C4-2B (cell line): ENCODE measurements at regions not wholly inside any gene's neighbourhood (a gene's known extent, or its start where the extent isn't known, plus 50 kb on each side); places are given as distances from the start of the nearest gene placed in this dataset.

Experiments
- H3K27ac ChIP-seq: fragments of 450-650 bp; 2 replicates; pipeline ENCODE4 v1.5.1; 2017
- ZFX ChIP-seq: fragments of 450-650 bp; IDR thresholded peaks from 2 replicates; pipeline ENCODE4 v1.6.1; 2017
- TF ChIP-seq, protein P1 (sequence below): fragments of 450-650 bp; conservative IDR thresholded peaks from 2 replicates; pipeline ENCODE4 v1.5.1; 2017; ENCODE audit warnings: mild to moderate bottlenecking

- TF ChIP-seq ZFX: no peak
- TF ChIP-seq, protein P1, sequence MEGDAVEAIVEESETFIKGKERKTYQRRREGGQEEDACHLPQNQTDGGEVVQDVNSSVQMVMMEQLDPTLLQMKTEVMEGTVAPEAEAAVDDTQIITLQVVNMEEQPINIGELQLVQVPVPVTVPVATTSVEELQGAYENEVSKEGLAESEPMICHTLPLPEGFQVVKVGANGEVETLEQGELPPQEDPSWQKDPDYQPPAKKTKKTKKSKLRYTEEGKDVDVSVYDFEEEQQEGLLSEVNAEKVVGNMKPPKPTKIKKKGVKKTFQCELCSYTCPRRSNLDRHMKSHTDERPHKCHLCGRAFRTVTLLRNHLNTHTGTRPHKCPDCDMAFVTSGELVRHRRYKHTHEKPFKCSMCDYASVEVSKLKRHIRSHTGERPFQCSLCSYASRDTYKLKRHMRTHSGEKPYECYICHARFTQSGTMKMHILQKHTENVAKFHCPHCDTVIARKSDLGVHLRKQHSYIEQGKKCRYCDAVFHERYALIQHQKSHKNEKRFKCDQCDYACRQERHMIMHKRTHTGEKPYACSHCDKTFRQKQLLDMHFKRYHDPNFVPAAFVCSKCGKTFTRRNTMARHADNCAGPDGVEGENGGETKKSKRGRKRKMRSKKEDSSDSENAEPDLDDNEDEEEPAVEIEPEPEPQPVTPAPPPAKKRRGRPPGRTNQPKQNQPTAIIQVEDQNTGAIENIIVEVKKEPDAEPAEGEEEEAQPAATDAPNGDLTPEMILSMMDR: no peak
Measured at GRCh38 chr1:55861676-55862340, 646.6 kb upstream of the USP24 start.

DNA sequence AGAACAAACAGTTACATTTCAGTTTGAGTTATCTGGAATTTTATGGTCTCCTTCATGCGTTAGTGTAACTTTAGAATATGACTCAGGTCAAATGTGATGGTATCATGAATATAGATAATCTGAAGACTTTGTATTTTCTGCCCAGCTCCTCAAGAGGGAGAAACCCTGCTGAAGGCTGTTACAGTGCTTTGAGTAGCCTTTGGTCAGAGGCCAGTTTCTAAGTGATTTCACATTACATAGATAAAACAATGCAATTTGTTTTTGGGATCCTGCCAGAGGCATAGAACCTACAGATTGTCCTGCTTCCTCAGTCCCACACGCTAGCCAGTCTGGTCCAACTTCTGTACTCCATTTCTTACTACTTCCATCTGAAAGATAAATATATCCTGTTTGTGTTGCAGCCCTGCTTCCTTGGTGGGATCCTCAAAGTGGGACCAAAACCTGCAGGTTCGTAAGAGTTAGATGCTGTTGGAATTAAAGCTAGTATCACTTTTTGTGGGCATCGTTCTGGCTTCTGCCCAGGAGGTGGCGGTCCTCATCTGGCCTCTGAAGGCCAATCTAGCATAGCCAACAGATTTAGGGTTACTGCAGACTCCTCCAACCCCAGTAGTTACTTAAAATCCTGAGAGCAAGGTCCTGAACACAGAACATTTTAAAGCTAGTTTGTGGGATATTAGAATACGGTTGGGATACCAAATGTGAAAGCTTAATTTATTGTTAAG, 645.8 kb upstream of the USP24 start:
- TF ChIP-seq, protein P1: no peak
- no peak for TF ChIP-seq ZFX
- H3K27ac ChIP-seq: no peak overlapping the region

More at GRCh38 chr1:55861676-55862340, 646.6 kb upstream of the USP24 start:
- no peak overlapping the region for H3K27ac ChIP-seq

- no peak overlapping the region for H3K27ac ChIP-seq
- TF ChIP-seq, protein P1: no peak
- TF ChIP-seq ZFX: no peak
Measured at GRCh38 chr1:55860326-55860725, 645.2 kb upstream of the USP24 start.

- no peak overlapping the region for H3K27ac ChIP-seq
- TF ChIP-seq, protein P1: no peak
- TF ChIP-seq ZFX: no peak
Measured at GRCh38 chr1:55854911-55855310, 639.7 kb upstream of the USP24 start.

DNA sequence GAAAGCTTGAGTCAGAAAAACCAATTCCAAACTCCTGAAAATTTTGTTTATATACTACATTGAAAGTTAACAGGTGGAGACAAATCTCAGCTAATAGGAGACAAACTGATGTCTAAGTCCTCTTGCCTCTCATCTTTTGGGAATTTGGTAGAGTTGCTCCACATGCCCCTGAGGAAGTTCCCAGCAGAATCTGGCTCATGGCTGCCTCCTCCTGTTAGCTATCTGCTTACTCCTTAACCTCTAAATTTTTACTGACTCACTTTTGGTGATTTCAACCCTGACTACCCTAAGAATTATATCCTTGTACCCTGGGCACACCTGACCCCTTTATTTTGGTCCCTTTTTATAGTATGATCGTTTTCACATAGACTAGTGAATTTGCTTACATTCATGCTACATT, 633.7 kb upstream of the USP24 start:
- TF ChIP-seq ZFX: no peak
- TF ChIP-seq, protein P1: peak; percentile 26
- H3K27ac ChIP-seq: no peak overlapping the region

GRCh38 chr1:55846051-55846450, 630.9 kb upstream of the USP24 start:
- no peak overlapping the region for H3K27ac ChIP-seq
- TF ChIP-seq ZFX: no peak
- TF ChIP-seq, protein P1: no peak

- no peak overlapping the region for H3K27ac ChIP-seq
- no peak for TF ChIP-seq ZFX
Measured at GRCh38 chr1:55844322-55844721, 629.2 kb upstream of the USP24 start.
